GM12874 (cell line): ENCODE measurements at regions not wholly inside any gene's neighbourhood (a gene's known extent, or its start where the extent isn't known, plus 50 kb on each side); places are given as distances from the start of the nearest gene placed in this dataset.

ENCODE experiments used
- CTCF ChIP-seq: IDR thresholded peaks from 2 replicates; pipeline ENCODE4 v1.5.1; 2011; ENCODE audit warnings: low read depth, mild to moderate bottlenecking, control low read depth, low read length, moderate library complexity; ENCODE audit not compliant: insufficient read depth

- no peak for TF ChIP-seq CTCF
Observed at GRCh38 chr14:54117396-54117795, 160.8 kb upstream of the BMP4 start.

- no peak for TF ChIP-seq CTCF
Observed at GRCh38 chr14:54117924-54118323, 161.3 kb upstream of the BMP4 start.

GRCh38 chr14:54120260-54120659, 163.6 kb upstream of the BMP4 start:
- no peak for TF ChIP-seq CTCF

GRCh38 chr14:54121466-54122027, 164.9 kb upstream of the BMP4 start:
- no peak for TF ChIP-seq CTCF

GRCh38 chr14:54123841-54124240, 167.2 kb upstream of the BMP4 start:
- TF ChIP-seq CTCF, result no peak

GRCh38 chr14:54125109-54125508, 168.5 kb upstream of the BMP4 start:
- no peak for TF ChIP-seq CTCF

GRCh38 chr14:54126947-54127346, 170.3 kb upstream of the BMP4 start:
- no peak for TF ChIP-seq CTCF

GRCh38 chr14:54127526-54127925, 170.9 kb upstream of the BMP4 start:
- no peak for TF ChIP-seq CTCF
